Anterior cingulate cortex (tissue), 58 donors: ENCODE measurements at regions not wholly inside any gene's neighbourhood (a gene's known extent, or its start where the extent isn't known, plus 50 kb on each side); places are given as distances from the start of the nearest gene placed in this dataset.

Experiments used
- DNase-seq, 58 donors: peaks; one replicate each; lab custom pipeline; 2025; lab: John Stamatoyannopoulos, UW

DNA sequence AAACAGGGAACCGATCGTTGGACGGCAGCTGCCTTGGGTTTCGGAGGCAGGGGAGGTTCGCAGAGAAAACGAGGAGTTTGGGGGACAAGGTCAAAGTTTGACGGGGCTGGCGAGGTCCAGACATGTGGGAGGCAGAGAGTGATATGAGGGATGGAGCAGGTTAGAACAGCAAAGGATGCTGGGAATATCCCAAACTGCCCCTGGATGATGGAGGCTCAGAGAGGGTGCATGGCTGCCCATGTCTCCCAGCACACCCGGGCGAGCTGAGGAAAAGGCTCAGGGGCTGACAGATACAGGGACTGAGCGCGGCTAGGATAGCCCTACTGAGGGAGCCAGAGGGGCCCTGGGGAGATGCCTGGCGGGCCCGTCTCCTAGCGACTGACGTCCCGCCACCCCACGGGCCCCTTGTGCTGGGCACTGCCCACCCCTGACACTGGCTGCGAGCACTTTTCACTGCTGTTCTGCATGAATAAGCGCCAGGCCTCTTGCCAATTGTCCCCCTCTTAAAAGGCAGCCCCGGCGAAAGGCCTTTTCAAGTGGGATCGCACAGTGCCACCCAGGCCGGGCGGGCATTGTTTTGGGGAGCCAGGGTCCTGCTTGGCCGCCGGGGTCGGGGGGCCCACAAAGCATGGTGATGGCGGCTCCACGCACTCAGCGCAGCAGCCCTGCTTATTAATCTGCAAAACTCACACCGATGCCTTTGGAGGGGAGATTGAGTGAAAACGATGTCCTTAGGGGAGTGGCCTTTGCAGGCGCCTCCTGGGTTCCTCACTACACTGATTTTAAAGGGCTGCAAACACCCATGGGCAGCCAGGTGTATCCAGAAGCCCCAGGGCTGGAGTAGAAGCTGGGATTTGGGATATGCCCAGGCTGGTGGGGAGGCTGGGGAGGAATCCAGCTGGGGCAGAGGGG is 90.0 kb upstream of the LINC01488 start:
- DNase-seq = no peak

DNA sequence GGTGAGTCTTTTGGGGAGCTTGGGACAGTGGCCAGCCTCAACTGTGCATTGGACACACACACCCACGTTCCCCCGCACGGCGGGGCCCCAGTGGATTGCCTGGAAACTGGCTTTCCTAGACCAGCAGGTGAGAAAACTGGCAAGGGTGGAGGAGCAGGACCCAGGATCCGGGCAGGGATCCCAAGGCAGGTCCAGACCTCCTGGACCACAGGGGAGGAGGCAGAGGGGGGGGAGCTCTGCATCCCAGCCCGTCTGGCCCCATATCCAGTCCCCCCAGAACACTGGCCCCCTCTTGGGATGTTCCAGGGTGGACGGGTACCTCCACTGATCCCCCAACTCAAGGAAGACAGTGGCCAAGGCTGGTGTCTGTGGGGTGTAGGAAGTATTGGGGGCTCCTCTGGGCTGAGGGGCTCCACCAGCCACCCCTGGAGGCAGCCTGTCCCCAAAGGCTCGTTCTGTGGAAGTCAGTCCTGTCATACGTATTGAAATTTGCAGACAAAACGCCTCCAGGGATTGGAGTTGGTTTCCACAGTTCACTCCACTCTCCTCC is 89.3 kb upstream of the LINC01488 start:
- no peak for DNase-seq

DNA sequence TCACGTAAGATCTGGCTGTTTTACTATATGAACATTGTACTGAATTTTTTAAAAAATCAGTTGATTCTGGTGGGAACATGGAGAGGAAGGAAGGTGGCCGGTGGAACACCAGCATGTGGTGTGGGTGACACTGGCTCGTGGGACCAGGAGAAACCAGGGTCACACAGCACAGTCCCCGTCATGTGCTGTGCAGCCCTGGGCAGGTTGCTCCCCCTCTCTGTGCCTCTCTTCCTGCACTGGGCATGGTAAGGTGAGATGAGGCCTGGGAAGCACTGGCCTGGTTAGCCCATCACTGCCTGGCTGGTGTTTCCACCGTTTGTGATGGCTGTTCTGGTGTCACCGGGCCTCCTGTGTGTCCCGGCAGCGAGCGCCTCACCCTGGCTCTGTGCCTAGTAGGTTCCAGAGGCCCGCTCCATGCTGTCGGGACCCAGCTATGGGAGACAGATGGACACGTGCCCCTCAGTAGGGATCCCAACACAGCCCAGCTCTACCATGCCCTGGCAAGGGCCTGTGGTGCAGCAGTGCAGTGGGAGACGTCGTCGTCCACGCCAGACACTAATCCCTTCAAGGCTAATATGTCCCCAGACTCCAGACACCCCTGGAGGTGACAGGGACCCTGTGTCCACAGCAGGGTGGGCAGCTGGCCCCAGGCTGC is 88.2 kb upstream of the LINC01488 start:
- no peak for DNase-seq

DNA sequence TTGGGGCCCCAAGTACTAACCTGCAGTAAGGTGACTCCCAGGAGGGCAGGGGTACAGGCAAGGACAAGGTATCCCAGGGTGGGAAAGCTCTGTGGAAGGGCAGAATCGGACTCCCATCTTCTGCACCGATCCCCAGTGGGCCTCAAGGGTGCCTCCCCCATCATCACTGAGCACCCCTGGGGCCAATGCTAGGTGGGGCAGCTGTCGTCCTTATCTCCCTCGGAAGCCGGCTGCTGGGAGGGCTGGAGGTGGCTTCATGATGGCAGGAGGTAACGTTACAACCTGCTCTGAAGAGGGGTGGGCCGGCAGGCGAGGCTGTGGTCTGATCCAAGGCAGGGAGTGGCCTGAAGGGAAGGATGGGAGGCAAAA is 87.6 kb upstream of the LINC01488 start:
- no peak for DNase-seq

DNA sequence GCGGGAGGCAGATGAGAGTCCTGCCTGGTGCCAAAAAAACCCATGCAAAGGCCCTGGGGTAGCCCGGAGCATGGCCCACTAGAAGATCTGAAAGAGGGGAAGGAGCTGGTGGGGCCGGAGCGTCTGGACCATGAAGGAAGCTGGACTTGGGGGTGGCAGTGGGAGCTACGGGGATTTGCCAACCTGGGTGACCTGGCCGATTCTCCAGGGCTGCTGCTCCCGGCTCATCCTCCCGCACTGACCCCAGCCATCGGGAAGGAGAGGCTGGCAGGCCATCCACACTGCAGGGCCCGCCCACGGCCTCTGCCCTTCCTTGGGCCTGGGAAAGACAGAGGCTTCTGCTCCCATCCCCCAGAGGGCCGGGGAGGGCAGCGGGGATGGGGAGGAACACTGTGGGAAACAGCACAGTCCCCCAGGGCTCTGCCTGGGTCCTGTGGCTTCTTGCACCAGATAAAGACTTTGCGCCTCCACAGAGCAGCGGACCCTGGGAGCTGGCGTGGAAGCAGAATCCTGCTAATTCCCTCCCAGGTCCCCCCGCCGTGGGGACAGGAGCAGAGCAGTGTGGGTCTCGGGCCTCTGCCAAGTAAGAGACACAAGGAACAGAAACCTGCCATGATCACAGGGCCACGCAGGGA is 87.1 kb upstream of the LINC01488 start:
- peak in 1 of 58 donors; percentile 18 for DNase-seq

DNA sequence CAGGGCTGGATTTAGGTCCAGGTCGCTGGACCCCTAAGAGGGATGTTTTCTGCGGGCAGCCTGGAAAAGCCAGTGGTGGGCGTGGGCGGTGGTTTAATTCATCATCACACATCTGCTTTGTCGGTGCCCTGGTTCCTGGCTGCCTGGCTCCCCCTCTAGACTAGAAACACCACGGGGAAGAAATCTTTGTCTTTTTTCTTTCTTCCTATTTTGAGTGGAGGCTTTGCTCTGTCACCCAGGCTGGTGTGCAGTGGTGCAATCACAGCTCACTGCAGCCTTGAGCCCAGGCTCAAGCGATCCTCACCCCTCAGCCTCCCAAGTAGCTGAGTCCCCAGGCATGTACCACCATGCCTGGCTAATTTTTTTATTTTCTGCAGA is 86.6 kb upstream of the LINC01488 start:
- DNase-seq = peak in 1 of 58 donors; percentile 6

DNA sequence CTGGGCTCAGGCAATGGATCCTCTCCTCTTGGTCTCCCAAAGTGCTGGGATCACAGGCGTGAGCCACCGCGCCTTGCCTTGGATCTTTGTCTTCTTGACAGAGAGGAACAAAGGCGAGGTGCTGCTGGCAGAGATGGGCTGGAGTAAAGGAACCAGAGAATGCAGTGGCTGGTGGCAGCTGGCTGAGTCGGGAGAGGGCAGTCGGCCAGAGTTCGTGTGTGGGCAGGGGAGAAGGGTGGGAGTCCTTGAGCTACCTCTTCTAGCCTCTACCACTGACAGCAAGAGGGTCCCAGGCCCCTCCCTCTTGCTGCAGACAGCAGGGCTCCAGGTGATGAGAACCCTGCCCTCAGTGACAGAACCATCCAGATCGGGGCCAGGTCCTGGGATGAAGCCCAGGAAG is 86.2 kb upstream of the LINC01488 start:
- no peak for DNase-seq

DNA sequence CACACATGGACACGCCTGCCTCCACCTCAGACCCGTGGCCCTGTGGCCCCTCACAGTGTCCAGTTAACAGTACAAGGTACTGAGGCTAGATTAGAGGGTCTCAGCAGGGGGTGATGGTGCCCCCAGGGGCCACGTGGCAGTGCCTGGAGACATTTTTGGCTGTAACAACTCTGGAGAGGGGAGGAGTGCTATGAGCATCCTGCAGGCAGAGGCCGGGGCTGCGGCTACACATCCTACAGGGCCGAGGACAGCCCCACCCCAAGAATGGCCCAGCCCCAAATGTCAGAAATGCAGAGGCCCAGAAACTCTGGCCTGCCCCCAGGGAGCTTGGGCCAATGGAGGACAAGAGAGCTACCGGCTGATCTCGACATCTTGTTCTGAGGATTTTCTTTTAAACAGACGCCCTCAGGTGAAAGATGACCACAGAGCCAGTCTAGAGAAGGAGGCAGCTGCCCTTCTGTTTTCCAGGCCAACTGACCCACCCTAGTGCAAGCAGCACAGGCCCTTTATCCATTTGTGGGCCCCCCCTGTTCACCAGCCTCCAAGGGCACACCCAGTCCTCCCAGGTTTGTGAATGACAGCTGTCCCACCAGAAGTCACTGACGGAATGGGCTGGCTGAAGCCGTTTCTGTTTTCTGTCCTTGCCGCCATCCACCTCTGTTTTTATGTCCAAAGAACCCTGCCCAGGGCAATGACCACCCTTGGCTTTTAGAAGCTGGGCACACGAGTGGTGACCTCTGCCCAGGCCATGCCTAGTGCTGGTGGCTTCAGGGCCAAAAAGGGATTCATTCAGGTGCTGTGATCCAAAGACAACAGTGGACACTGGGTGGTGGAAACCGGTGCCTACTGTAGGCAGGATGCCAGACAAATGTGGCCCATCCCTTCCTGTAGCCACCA is 85.2 kb upstream of the LINC01488 start:
- DNase-seq = no peak

DNA sequence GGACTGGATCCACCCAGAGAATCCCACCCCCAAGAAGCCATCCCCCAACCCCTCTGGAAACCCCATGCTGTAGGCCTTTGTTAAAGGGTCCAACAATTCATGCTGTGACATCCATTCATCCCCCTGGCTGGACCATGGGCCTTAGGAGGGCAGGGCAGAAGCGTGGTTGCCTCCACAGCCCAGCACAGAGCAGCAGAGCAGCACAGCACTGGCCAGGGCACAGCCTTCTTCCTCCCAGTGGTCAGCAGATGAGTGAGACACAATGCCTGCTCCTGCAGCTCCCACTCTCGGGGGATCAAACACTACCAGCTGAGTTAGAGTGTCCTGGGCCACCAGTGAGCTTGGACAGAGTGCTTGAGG is 84.5 kb upstream of the LINC01488 start:
- DNase-seq = no peak

DNA sequence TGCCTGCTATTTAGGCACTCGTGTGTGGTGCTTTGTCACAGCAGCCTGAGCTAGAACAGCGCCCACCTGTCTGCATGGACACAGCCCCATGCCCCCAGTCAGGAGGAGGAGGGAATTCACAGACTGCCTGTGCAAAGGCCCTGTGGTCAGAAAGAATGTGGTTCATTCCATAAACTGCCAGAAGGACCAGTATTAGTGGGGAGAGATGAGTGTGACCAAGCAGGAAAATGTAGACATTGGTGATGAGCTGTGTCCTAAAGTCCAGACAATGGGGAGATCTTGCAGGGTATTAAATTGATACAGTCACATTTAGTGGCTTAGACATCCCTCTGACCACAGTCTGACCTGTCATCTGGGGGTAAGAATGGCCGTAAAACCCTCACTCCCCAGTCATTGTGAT is 83.7 kb upstream of the LINC01488 start:
- no peak for DNase-seq

DNA sequence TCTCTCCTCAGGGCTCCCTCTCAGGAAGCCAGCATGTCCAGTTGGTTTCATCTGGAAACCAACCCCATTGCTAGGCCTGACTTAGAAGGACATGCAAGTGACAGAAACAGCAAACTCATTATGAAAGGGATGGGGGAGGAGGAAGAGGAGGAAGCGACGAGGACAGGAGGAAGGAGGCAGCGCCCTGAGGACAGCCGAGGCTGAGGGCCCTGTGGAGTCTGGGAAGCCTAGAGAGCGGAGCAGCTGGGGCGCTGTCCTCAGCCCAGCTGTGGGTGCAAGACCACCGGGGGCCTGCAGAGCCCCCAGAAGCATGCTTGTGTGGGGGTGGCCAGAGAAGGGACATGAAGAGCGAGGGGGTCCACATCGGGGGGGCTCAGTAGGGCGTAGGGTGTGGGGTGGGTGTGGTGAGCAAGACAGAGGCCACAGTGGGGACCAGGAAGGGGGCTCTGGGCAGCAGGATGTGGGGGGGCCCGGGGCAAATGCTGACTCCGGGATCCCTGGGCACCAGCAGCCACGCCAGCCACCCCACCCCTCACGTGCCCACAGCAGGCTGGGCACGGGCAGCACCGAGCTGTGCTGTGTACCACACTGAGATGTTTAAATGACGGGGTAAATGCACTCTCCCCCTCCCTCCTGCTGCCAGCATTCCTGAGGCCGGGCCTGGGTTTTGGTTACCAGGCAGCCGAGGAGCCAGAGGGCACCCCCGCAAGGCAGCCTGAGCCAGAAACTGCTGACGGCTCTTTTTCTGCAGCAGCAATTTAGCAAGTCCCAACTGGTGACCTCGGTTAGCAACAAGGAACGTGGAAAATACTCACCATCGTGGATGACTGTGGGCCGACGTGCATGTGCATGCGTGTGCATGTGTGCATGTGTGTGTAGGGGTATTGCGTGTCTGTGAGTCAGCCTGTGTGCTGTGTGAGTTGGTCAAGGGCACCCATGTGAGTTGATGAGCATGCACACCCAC is 82.7 kb upstream of the LINC01488 start:
- peak in 6 of 58 donors; percentile 5 to 41 (median 19) for DNase-seq

DNA sequence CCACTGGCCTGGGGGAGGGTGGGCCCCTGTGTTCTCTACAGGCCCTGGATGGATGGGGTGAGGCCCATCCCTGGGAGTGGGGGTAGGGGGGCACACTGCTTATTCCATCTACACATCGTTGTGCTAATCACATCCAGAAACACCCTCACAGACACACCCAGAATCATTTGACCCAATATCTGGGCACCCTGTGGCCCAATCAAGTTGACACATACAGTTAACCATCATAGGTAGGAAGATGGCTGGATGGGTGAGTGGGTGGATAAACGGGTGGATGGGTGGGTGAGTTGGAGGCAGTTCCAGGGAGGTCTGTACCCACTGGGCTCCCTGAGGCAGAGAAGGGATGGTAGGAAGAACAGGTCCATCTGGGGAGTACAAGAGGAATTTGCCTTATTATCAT is 81.3 kb upstream of the LINC01488 start:
- no peak for DNase-seq

DNA sequence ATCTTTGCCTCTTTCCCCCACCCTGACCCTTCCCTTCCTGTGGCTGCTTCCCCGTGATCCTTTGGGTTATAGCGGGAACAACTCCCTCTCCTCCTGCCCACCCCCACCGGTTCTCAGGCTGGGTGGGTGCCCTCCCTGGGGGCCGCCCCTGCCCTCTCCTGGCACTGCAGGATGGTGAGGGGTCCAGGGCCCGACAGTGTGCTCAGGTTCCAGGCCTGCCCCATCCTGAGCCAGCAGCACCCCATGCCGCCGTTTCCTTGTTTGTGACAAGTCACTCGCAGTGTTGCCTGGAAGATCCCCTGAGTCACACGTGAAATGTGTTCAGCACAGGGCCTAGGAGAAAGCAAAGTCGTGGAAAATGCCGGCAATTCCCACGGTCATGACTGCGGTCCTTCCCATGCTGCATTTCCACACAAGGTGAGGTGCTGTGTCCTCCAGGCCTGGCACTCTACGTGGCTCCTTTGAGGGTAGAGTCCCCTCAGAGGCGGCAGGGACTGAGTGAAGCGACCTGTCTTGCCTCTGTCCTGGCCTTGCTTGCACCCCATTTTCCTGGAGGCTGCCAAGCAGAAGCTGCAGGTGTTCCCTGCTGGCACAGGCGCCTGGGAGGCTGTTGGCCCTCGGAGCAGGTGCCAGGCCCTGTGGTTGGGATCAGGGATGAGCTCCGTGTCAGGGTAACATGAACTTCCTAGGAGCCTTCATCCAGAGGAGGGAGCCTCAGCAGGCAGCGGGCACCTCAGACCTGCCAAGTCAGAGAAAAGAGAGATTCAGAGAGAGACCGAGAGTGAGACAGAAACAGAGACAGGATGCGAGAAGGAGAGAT is 80.5 kb upstream of the LINC01488 start:
- DNase-seq = no peak

DNA sequence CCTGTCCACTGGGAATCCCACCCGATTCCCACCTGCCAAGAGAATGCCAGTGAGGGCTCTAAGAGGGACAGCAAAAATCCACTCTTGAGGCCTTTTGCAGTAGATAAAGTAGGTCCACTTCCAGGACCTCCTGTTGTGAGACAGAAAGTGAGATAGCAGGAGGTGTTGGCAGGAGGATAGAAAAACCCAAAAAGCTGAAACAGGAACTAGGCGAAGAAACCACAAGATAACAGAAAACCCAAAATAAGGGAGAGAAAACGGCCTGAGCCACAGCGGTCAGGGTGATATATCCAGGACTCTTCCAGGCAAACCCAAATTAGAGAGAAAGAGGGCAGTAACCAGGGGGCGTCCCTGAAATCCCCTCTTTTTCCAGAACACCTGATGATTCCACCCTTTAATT is 79.7 kb upstream of the LINC01488 start:
- DNase-seq = no peak

DNA sequence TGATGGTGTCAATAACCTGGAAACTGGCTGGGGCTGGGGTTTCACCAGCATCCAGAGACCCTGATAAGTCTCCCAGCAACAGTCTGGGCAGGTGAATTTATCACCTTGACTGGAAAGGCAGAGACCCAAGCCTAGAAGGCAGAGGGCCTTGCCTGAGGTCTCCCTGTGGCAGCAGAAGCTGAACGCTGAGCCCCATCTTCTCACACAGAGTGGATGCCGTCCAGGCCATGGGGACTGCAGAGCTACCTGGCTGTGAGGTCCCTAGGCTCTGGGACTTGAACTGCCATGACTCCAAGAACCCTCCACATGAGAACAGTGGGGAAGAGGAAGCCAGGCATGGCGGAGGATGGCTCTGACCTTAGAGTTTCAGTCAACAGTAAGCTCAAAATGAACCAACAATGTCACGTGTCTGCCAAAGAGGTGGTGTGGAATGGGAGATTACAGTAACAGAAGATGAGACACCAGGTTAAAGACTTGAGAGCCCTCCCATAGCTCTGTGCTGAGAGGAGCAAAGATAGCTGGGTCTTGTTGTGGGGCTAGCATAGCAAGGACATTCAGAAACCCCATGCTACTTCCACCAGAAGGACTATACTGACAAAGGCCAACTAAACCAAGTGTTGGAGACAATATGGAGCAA is 79.1 kb upstream of the LINC01488 start:
- DNase-seq = no peak

DNA sequence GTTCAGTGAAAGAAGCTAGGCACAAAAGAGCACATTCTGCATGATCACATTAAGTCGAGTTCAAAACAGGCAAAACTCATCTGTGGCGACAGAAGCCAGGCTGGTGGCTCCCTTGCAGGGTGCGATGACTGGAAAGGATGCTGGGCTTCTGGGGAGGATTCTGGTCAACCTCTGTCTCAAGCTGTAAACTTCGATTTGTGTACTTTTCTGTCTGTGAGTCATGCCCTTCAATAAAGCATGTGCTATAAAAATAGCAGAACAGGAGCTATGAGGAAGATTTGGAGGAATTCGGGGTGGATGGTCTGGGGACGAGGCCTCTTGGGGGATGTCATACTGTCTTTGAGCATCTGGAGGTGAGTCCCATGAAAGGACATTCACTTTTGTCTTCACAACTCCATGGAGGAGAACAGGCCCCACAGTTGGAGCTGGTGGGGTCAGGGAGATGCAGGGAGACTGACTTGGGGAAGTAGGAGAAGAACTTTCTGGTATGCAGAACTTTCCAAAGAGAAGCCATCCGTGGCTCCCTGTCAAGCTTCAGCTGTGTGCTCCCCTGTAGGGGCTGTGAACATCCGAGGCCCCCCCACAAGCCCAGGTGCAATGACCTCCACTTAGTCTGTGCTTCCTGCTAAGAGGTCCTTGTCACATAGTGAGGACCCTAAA is 77.8 kb upstream of the LINC01488 start:
- no peak for DNase-seq

DNA sequence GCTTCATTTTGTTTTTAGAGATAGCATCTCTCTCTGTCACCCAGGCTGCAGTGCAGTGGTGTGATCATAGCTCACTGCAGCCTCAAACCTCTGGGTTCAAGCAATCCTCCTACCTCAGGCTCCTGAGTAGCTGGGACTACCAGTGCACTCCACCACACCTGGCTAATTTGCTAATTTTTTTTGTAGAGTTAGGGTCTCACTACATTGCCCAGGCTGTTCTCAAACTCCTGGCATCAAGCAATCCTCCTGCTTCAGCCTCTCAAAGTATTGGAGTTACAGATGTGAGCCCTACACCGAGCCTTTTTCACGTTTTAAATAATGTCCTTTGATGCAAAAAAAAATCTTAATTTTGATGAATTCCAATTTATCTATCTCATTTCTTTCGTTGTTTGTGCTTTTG is 75.4 kb upstream of the LINC01488 start:
- no peak for DNase-seq
